GM18907 (cell line): ENCODE measurements at regions not wholly inside any gene's neighbourhood (a gene's known extent, or its start where the extent isn't known, plus 50 kb on each side); places are given as distances from the start of the nearest gene placed in this dataset.
"Not testable (repeated sequence)": the region's sequence is repeated elsewhere in the genome, so short reads cannot be mapped to it uniquely, and the experiment has no call there.

Experiments
- ATAC-seq: cut with Tn5 transposase; IDR thresholded peaks from one replicate; pipeline ENCODE4 v1.9.1; 2021; ENCODE audit warnings: mild to moderate bottlenecking, moderate library complexity; ENCODE audit not compliant: unreplicated experiment

GRCh38 chr6:139701003-139701402, 326.6 kb upstream of the CITED2 start:
- no peak for ATAC-seq

- no peak for ATAC-seq
Observed at GRCh38 chr6:139699911-139700310, 325.5 kb upstream of the CITED2 start.

- no peak for ATAC-seq
Observed at GRCh38 chr6:139699335-139699734, 324.9 kb upstream of the CITED2 start.

GRCh38 chr6:139698526-139699176, 324.2 kb upstream of the CITED2 start:
- no peak for ATAC-seq

GRCh38 chr6:139697856-139698255, 323.4 kb upstream of the CITED2 start:
- not testable (repeated sequence) for ATAC-seq

- not testable (repeated sequence) for ATAC-seq
Observed at GRCh38 chr6:139696991-139697390, 322.5 kb upstream of the CITED2 start.

- ATAC-seq = no peak
Observed at GRCh38 chr6:139695361-139695760, 320.9 kb upstream of the CITED2 start.

GRCh38 chr6:139693735-139694134, 319.3 kb upstream of the CITED2 start:
- no peak for ATAC-seq

GRCh38 chr6:139690007-139690406, 315.6 kb upstream of the CITED2 start:
- no peak for ATAC-seq

- no peak for ATAC-seq
Observed at GRCh38 chr6:139687055-139687454, 312.6 kb upstream of the CITED2 start.

- ATAC-seq = no peak
Observed at GRCh38 chr6:139686308-139686707, 311.9 kb upstream of the CITED2 start.

- ATAC-seq = no peak
Observed at GRCh38 chr6:139685009-139685408, 310.6 kb upstream of the CITED2 start.

GRCh38 chr6:139680819-139681218, 306.4 kb upstream of the CITED2 start:
- ATAC-seq = no peak

- no peak for ATAC-seq
Observed at GRCh38 chr6:139679516-139680179, 305.2 kb upstream of the CITED2 start.

- no peak for ATAC-seq
Observed at GRCh38 chr6:139676718-139677117, 302.3 kb upstream of the CITED2 start.

- ATAC-seq = no peak
Observed at GRCh38 chr6:139666284-139666683, 291.8 kb upstream of the CITED2 start.

GRCh38 chr6:139663996-139664395, 289.5 kb upstream of the CITED2 start:
- ATAC-seq = no peak

- ATAC-seq = no peak
Observed at GRCh38 chr6:139659711-139660110, 285.3 kb upstream of the CITED2 start.

- no peak for ATAC-seq
Observed at GRCh38 chr6:139659196-139659595, 284.7 kb upstream of the CITED2 start.

GRCh38 chr6:139657119-139657518, 282.7 kb upstream of the CITED2 start:
- ATAC-seq = no peak

GRCh38 chr6:139655783-139656705, 281.6 kb upstream of the CITED2 start:
- no peak for ATAC-seq
